Frontal cortex (tissue), 3 donors: ENCODE measurements at regions not wholly inside any gene's neighbourhood (a gene's known extent, or its start where the extent isn't known, plus 50 kb on each side); places are given as distances from the start of the nearest gene placed in this dataset.

Experiments
- DNase-seq, 2 donors: peaks; one replicate each; pipeline ENCODE4 v3.0.0; 2012; ENCODE audit warnings: low spot score in 2 of 2
- FAIRE-seq: peaks from 2 replicates; lab custom pipeline; 2012; peaks lifted over from hg19 to GRCh38; lab: Jason Lieb, UNC
- donor health status: control.
- donor health status: control.
- donor health status: control.

GRCh38 chr14:55734731-55735130 is 154.7 kb downstream of the KTN1 start:
- DNase-seq (no peak), FAIRE-seq (no peak)

- no peak for FAIRE-seq
- DNase-seq: no peak
These were observed 160.1 kb downstream of the KTN1 start for GRCh38 chr14:55739967-55740648.

GRCh38 chr14:55740649-55740989 is 160.6 kb downstream of the KTN1 start:
- no peak for FAIRE-seq
- no peak for DNase-seq

- DNase-seq (no peak), FAIRE-seq (no peak)
These were observed 161.2 kb downstream of the KTN1 start for GRCh38 chr14:55741240-55741639.

GRCh38 chr14:55743551-55743950 is 163.5 kb downstream of the KTN1 start:
- FAIRE-seq (no peak), DNase-seq (no peak)

- FAIRE-seq: no peak
These were observed 164.3 kb downstream of the KTN1 start for GRCh38 chr14:55744321-55744720.

GRCh38 chr14:55745906-55746305 is 165.9 kb downstream of the KTN1 start:
- no peak for FAIRE-seq
- no peak for DNase-seq

More at GRCh38 chr14:55744321-55744720, 164.3 kb downstream of the KTN1 start:
- no peak for DNase-seq

GRCh38 chr14:55746558-55746957 is 166.6 kb downstream of the KTN1 start:
- FAIRE-seq: no peak

GRCh38 chr14:55747186-55747585 is 167.2 kb downstream of the KTN1 start:
- FAIRE-seq: no peak
- no peak for DNase-seq

More at GRCh38 chr14:55746558-55746957, 166.6 kb downstream of the KTN1 start:
- DNase-seq: no peak

GRCh38 chr14:55749201-55749812 is 169.3 kb downstream of the KTN1 start:
- DNase-seq (no peak), FAIRE-seq (no peak)

- FAIRE-seq: no peak
- no peak for DNase-seq
These were observed 169.9 kb downstream of the KTN1 start for GRCh38 chr14:55749946-55750345.

GRCh38 chr14:55752580-55753390 is 172.8 kb downstream of the KTN1 start:
- no peak for DNase-seq
- no peak for FAIRE-seq

- FAIRE-seq (no peak), DNase-seq (no peak)
These were observed 174.5 kb downstream of the KTN1 start for GRCh38 chr14:55754471-55754870.

GRCh38 chr14:55754871-55755270 is 174.9 kb downstream of the KTN1 start:
- DNase-seq (no peak), FAIRE-seq (no peak)

- no peak for DNase-seq
- FAIRE-seq: no peak
These were observed 176.1 kb downstream of the KTN1 start for GRCh38 chr14:55756078-55756477.

GRCh38 chr14:55756557-55756956 is 176.6 kb downstream of the KTN1 start:
- FAIRE-seq (no peak), DNase-seq (no peak)

GRCh38 chr14:55758796-55759195 is 178.8 kb downstream of the KTN1 start:
- no peak for DNase-seq
- FAIRE-seq: no peak

GRCh38 chr14:55760789-55761566 is 181.0 kb downstream of the KTN1 start:
- FAIRE-seq: no peak
- no peak for DNase-seq

GRCh38 chr14:55761651-55762050 is 181.6 kb downstream of the KTN1 start:
- no peak for FAIRE-seq

GRCh38 chr14:55762595-55763232 is 182.7 kb downstream of the KTN1 start:
- no peak for FAIRE-seq

More at GRCh38 chr14:55761651-55762050, 181.6 kb downstream of the KTN1 start:
- DNase-seq: no peak

More at GRCh38 chr14:55762595-55763232, 182.7 kb downstream of the KTN1 start:
- no peak for DNase-seq
